ENCODE measurements at regions not wholly inside any gene's neighbourhood (a gene's known extent, or its start where the extent isn't known, plus 50 kb on each side); places are given as distances from the start of the nearest gene placed in this dataset.

DNA sequence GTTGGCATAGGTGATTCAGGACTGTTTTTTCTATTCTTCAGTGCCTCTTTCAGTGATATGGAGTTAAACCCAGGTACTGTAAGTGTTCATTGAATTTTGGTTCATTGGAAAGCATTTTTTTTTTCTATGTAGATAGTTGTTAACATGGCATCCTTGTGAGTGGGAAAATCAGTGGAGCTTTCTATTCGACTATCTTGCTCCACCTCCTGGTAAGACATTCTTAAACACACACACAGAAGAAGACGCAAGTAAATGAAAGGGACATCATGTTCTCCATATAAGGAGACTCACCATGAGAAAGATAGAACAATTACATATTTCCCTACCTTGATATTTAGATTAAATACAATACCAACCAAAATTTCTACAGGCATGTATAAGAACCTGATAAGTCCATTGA is 598.5 kb upstream of the SPANXN1 start:
- intact Hi-C loops (cut with DNase I), result no loop called here
- H3K36me3 ChIP-seq, result no peaks in the 10 kb centered on the region
- H3K9me3 ChIP-seq, result no peaks in the 10 kb centered on the region
- no peak overlapping the region for H3K27ac ChIP-seq
- WGBS, 2 donors, result 88% methylated on average over 2 of the region's 2 CpGs
- no peaks in the 10 kb centered on the region for H3K27me3 ChIP-seq
- H3K4me3 ChIP-seq (replicated peaks in 1 of 3), result no peak overlapping the region
- no peaks in the 10 kb centered on the region for H3K4me1 ChIP-seq
- no peak for DNase-seq
- TF ChIP-seq, protein P1, sequence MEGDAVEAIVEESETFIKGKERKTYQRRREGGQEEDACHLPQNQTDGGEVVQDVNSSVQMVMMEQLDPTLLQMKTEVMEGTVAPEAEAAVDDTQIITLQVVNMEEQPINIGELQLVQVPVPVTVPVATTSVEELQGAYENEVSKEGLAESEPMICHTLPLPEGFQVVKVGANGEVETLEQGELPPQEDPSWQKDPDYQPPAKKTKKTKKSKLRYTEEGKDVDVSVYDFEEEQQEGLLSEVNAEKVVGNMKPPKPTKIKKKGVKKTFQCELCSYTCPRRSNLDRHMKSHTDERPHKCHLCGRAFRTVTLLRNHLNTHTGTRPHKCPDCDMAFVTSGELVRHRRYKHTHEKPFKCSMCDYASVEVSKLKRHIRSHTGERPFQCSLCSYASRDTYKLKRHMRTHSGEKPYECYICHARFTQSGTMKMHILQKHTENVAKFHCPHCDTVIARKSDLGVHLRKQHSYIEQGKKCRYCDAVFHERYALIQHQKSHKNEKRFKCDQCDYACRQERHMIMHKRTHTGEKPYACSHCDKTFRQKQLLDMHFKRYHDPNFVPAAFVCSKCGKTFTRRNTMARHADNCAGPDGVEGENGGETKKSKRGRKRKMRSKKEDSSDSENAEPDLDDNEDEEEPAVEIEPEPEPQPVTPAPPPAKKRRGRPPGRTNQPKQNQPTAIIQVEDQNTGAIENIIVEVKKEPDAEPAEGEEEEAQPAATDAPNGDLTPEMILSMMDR (IDR thresholded peaks at IDR 0.05), result no peak
- TF ChIP-seq POLR2A (IDR thresholded peaks at IDR 0.05), result no peak

GRCh38 chrX:144681501-144681900 is 565.8 kb upstream of the SPANXN1 start:
- 69 to 77% methylated on average over 5 of the region's 5 CpGs for WGBS, 2 donors
- intact Hi-C loops (cut with DNase I), result no loop called here
- H3K27ac ChIP-seq, result no peak overlapping the region
- no peak for DNase-seq
- H3K27me3 ChIP-seq, result no peaks in the 10 kb centered on the region
- no peaks in the 10 kb centered on the region for H3K9me3 ChIP-seq
- peaks cover 0 to 4% of the 10 kb centered on the region in 2 donors for H3K4me1 ChIP-seq
- TF ChIP-seq POLR2A (IDR thresholded peaks at IDR 0.05), result no peak
- TF ChIP-seq, protein P1 (IDR thresholded peaks at IDR 0.05), result no peak
- H3K4me3 ChIP-seq (replicated peaks in 1 of 3), result no peak overlapping the region
- H3K36me3 ChIP-seq, result no peaks in the 10 kb centered on the region

- Histone ChIP-seq H3K27me3 (no peaks in the 10 kb centered on the region), H3K27ac (no peak overlapping the region), H3K36me3 (no peaks in the 10 kb centered on the region), H3K4me1 (no peaks in the 10 kb centered on the region), H3K4me3 (replicated peaks in 1 of 3) (no peak overlapping the region), H3K9me3 (no peaks in the 10 kb centered on the region)
- 79 to 84% methylated on average over 4 of the region's 4 CpGs for WGBS, 2 donors
- no peak for DNase-seq
- intact Hi-C loops (cut with DNase I), result no loop called here
- TF ChIP-seq, protein P1 (IDR thresholded peaks at IDR 0.05), result no peak
- no peak for TF ChIP-seq POLR2A (IDR thresholded peaks at IDR 0.05)
Measured at GRCh38 chrX:144683247-144683646, 564.1 kb upstream of the SPANXN1 start.

GRCh38 chrX:144709841-144710240 is 537.5 kb upstream of the SPANXN1 start:
- no peak overlapping the region for H3K27ac ChIP-seq
- WGBS, 2 donors, result 59 to 61% methylated on average over 2 of the region's 2 CpGs
- no peaks in the 10 kb centered on the region for H3K9me3 ChIP-seq
- H3K36me3 ChIP-seq, result no peaks in the 10 kb centered on the region
- no peak for DNase-seq
- H3K4me1 ChIP-seq, result no peaks in the 10 kb centered on the region
- H3K27me3 ChIP-seq, result no peaks in the 10 kb centered on the region
- intact Hi-C loops (cut with DNase I), result no loop called here
- no peak for TF ChIP-seq POLR2A (IDR thresholded peaks at IDR 0.05)
- TF ChIP-seq, protein P1 (IDR thresholded peaks at IDR 0.05), result no peak
- H3K4me3 ChIP-seq (replicated peaks in 1 of 3), result no peak overlapping the region

GRCh38 chrX:144715337-144715736 is 532.0 kb upstream of the SPANXN1 start:
- DNase-seq, result no peak
- 72 to 76% methylated on average over 5 of the region's 5 CpGs for WGBS, 2 donors
- Histone ChIP-seq H3K27ac (no peak overlapping the region), H3K4me3 (replicated peaks in 1 of 3) (no peak overlapping the region), H3K9me3 (no peaks in the 10 kb centered on the region), H3K4me1 (no peaks in the 10 kb centered on the region), H3K27me3 (no peaks in the 10 kb centered on the region), H3K36me3 (no peaks in the 10 kb centered on the region)
- intact Hi-C loops (cut with DNase I), result no loop called here
- TF ChIP-seq POLR2A (IDR thresholded peaks at IDR 0.05), result no peak
- TF ChIP-seq, protein P1 (IDR thresholded peaks at IDR 0.05), result no peak

All from thyroid gland (tissue), 4 donors.